SK-N-SH treated with all-trans-retinoic acid at 6 μM for 48 hours (cell line): ENCODE measurements at regions not wholly inside any gene's neighbourhood (a gene's known extent, or its start where the extent isn't known, plus 50 kb on each side); places are given as distances from the start of the nearest gene placed in this dataset.

ENCODE experiments used
- ARNTL ChIP-seq: fragments of 450-650 bp; formaldehyde crosslinking; IDR thresholded peaks from 2 replicates; pipeline ENCODE4 v1.5.0; 2020; ENCODE audit warnings: low read depth, mild to moderate bottlenecking, moderate library complexity, borderline replicate concordance
- ESRRG ChIP-seq: fragments of 250-450 bp; sonication (Bioruptor Pico); IDR thresholded peaks from 2 replicates; pipeline ENCODE4 v1.6.1; 2021; ENCODE audit warnings: mild to moderate bottlenecking
- RARB ChIP-seq: fragments of 250-450 bp; sonication (Bioruptor Pico); IDR thresholded peaks from 2 replicates; pipeline ENCODE4 v1.8.0; 2021; ENCODE audit warnings: mild to moderate bottlenecking, moderate library complexity
- ZFP3 ChIP-seq: fragments of 250-450 bp; sonication (Bioruptor Pico); IDR thresholded peaks from 2 replicates; pipeline ENCODE4 v1.5.0; 2020; ENCODE audit warnings: mild to moderate bottlenecking, moderate library complexity
- ZFP30 ChIP-seq: fragments of 450-650 bp; formaldehyde crosslinking; IDR thresholded peaks from 2 replicates; pipeline ENCODE4 v1.5.0; 2022; ENCODE audit warnings: mild to moderate bottlenecking, moderate library complexity
- ZNF565 ChIP-seq: fragments of 450-650 bp; formaldehyde crosslinking; conservative IDR thresholded peaks from 2 replicates; pipeline ENCODE4 v1.5.0; 2020; ENCODE audit warnings: low read depth, mild to moderate bottlenecking, moderate library complexity
- TF ChIP-seq, protein P1 (sequence below): fragments of 250-450 bp; sonication (Bioruptor Pico); IDR thresholded peaks from 2 replicates; pipeline ENCODE4 v1.5.1; 2021; ENCODE audit warnings: mild to moderate bottlenecking, moderate library complexity
- TF ChIP-seq, protein P2 (sequence below): fragments of 250-450 bp; sonication (Bioruptor Pico); IDR thresholded peaks from 2 replicates; pipeline ENCODE4 v1.5.0; 2020; ENCODE audit warnings: mild to moderate bottlenecking, moderate library complexity

DNA sequence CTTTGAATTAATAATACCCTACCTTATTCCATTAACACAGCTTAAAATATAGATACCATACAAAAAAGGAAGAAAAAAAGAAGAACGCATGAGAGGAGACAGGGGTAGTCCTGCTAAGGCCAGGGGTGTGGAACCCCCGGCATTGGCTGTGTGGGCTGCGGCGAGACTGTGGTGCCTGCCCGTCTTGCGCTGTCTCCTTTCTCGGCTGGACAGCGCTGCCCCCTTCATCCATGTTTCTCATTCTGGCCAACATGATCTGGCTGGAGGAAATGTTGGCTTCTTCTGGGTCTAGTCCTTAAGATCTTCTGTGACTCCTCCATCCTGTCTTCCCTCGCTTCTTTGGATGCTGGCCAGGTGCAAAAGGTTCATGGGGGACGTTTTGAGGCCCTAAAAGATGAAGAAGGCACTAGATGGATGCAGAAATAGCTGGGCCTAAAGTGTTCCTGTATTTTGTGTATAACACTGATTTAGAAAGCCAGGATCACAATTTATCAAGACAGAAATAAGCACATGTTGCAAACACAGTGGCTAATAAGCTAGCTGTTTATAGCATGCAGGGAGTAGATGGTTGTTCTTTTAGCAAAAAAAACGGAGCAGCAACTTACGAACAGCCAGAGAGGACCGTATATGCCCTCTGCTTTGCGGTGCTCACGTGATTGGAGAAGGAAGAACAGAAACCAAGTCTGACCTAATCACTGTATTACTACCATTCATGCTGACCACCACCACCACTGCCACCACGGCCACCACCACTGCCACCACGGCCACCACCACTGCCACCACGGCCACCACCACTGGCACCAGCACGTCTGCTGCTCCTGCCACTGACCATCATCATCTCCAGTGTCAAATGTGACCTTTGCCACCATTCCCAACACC lies 71.7 kb upstream of the ASB18 start:
- TF ChIP-seq RARB (CRISPR knock-in tag) (no peak), ZFP30 (CRISPR knock-in tag) (no peak), ZFP3 (no peak), ESRRG (CRISPR knock-in tag) (no peak), ARNTL (no peak), ZNF565 (CRISPR knock-in tag) (no peak)
- TF ChIP-seq, protein P1, sequence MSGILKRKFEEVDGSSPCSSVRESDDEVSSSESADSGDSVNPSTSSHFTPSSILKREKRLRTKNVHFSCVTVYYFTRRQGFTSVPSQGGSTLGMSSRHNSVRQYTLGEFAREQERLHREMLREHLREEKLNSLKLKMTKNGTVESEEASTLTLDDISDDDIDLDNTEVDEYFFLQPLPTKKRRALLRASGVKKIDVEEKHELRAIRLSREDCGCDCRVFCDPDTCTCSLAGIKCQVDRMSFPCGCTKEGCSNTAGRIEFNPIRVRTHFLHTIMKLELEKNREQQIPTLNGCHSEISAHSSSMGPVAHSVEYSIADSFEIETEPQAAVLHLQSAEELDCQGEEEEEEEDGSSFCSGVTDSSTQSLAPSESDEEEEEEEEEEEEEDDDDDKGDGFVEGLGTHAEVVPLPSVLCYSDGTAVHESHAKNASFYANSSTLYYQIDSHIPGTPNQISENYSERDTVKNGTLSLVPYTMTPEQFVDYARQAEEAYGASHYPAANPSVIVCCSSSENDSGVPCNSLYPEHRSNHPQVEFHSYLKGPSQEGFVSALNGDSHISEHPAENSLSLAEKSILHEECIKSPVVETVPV (CRISPR knock-in tag), result no peak
- TF ChIP-seq, protein P2, sequence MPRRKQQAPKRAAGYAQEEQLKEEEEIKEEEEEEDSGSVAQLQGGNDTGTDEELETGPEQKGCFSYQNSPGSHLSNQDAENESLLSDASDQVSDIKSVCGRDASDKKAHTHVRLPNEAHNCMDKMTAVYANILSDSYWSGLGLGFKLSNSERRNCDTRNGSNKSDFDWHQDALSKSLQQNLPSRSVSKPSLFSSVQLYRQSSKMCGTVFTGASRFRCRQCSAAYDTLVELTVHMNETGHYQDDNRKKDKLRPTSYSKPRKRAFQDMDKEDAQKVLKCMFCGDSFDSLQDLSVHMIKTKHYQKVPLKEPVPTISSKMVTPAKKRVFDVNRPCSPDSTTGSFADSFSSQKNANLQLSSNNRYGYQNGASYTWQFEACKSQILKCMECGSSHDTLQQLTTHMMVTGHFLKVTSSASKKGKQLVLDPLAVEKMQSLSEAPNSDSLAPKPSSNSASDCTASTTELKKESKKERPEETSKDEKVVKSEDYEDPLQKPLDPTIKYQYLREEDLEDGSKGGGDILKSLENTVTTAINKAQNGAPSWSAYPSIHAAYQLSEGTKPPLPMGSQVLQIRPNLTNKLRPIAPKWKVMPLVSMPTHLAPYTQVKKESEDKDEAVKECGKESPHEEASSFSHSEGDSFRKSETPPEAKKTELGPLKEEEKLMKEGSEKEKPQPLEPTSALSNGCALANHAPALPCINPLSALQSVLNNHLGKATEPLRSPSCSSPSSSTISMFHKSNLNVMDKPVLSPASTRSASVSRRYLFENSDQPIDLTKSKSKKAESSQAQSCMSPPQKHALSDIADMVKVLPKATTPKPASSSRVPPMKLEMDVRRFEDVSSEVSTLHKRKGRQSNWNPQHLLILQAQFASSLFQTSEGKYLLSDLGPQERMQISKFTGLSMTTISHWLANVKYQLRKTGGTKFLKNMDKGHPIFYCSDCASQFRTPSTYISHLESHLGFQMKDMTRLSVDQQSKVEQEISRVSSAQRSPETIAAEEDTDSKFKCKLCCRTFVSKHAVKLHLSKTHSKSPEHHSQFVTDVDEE (CRISPR knock-in tag), result no peak
